Heart left ventricle (tissue), 16 donors: ENCODE measurements at regions not wholly inside any gene's neighbourhood (a gene's known extent, or its start where the extent isn't known, plus 50 kb on each side); places are given as distances from the start of the nearest gene placed in this dataset.

ENCODE experiments used
- ATAC-seq, 4 donors: fragments of 200-7000 bp; cut with Tn5 transposase; one replicate each; pipeline ENCODE4 v1.9.1; 2020 to 2022; ENCODE audit warnings: moderate library complexity in 4 of 4, mild to moderate bottlenecking in 3 of 4, moderate number of reproducible peaks in 1 of 4
- DNase-seq, 5 donors: peaks; one replicate each; pipeline ENCODE4 v3.0.0-alpha.2; 2020
- H3K27ac ChIP-seq, 12 donors: fragments of 200-600 bp; sonication (generic) in 4 of 12; one replicate each; pipeline versions ENCODE4 v1.5.0 to v1.8.0; 2016 to 2022; ENCODE audit warnings: mild to moderate bottlenecking in 2 of 12
- H3K27me3 ChIP-seq, 9 donors: fragments of 200-600 bp; sonication (generic) in 2 of 9; one replicate each; pipeline versions ENCODE4 v1.5.1 to v1.8.0; 2016 to 2022; ENCODE audit warnings: mild to moderate bottlenecking in 3 of 9
- H3K36me3 ChIP-seq, 9 donors: fragments of 200-600 bp; sonication (generic) in 2 of 9; one replicate each; pipeline versions ENCODE4 v1.5.0 to v1.8.0; 2018 to 2022; ENCODE audit warnings: mild to moderate bottlenecking in 2 of 9
- H3K4me1 ChIP-seq, 12 donors: fragments of 200-600 bp; sonication (generic) in 4 of 12; one replicate each; pipeline versions ENCODE4 v1.5.0 to v1.8.0; 2016 to 2022; ENCODE audit warnings: mild to moderate bottlenecking in 3 of 12
- H3K4me3 ChIP-seq, 12 donors: fragments of 200-600 bp; sonication (generic) in 4 of 12; one replicate each; pipeline versions ENCODE4 v1.5.0 to v1.8.0; 2017 to 2022; ENCODE audit warnings: mild to moderate bottlenecking in 9 of 12, moderate library complexity in 4 of 12
- H3K9me3 ChIP-seq, 12 donors: fragments of 200-600 bp; sonication (generic) in 4 of 12; one replicate each; pipeline versions ENCODE4 v1.5.0 to v1.8.0; 2016 to 2022; ENCODE audit warnings: mild to moderate bottlenecking in 1 of 12
- POLR2A ChIP-seq, 2 donors: fragments of 450-650 bp; IDR thresholded peaks; one replicate each; pipeline ENCODE4 v1.6.1; 2017; ENCODE audit warnings: antibody characterized with exemption in 2 of 2, mild to moderate bottlenecking in 2 of 2, moderate library complexity in 2 of 2
- WGBS, 4 donors: extraction: QIAGEN DNeasy Blood & Tissue Kit in 2 of 4; methylation state at CpG; one replicate each; pipeline versions ENCODE4 v1.1.5 to v1.1.7; 2013 to 2018; 5-methylcytosine and 5-hydroxymethylcytosine counted together
- intact Hi-C, 10 donors: fragments of 100-400 bp; cut with DNase I; formaldehyde crosslinking; loops; one replicate each; pipeline versions ENCODE4 v1.11.1 to v1.14.2; 2022
- TF ChIP-seq, protein P1 (sequence below), 12 donors: fragments of 200-600 bp; sonication (generic) in 4 of 12; IDR thresholded peaks; one replicate each; pipeline versions ENCODE4 v1.5.0 to v1.8.0; 2018 to 2022; ENCODE audit warnings: antibody characterized with exemption in 12 of 12, mild to moderate bottlenecking in 5 of 12
- donor health status: ischemic (EF 13 %, LVEDD 7.1; RV severe dilation, severe dysfunction).
- donor health status: healthy with polysubstance abuse.
- donor health status: DM: no; HTN: yes; CAD: no.
- donor health status: DM: no; HTN: no; CAD: no.
- donor health status: ischemic (EF 25% LVEDD 6.9; RV normal size, moderate dysfunction).
- donor health status: ischemic (EF 25% LVEDD 5.7; RV mildly dilated, moderate dysfunction).
- donor health status: healthy.
- donor health status: DM: yes; HTN: yes; CAD: no.
- donor health status: ischemic (EF 35%, LVEDD 5.7; RV mildly dilated, moderate dysfunction).
- donor health status: nonischemic (EF 11% LVEDD 7.7; RV severe dilation, severe dysfunction).
- donor health status: DM: yes; HTN: yes; CAD: no.
- donor health status: PGD.
- donor health status: ischemic (EF 29% LVEDD 5.4; RV normal size, mild dysfunction).
- donor health status: nonischemic (EF 23%, LVEDD 6.1; RV moderate dilation, normal function).

DNA sequence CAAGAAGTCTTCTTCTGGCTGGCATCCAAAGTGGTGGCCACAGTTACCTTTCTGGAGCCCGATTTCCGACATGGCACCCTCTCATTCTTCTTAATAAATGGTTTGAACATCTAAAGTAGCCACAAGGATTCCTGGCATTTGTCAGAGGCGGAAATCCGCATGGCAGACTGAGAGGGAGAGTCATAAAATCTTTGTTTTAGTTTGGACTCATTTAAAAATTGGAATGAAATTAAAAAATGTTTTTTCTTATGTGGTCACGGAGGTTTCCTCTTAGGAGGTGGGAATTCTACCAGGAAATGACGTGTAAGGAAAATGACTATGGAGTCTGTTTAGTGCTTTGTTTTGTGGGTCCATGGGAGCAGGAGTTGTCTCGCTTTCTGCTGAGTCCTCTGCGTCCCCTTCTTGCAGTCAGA, 133.0 kb upstream of the PTCH1 start:
- TF ChIP-seq, protein P1, sequence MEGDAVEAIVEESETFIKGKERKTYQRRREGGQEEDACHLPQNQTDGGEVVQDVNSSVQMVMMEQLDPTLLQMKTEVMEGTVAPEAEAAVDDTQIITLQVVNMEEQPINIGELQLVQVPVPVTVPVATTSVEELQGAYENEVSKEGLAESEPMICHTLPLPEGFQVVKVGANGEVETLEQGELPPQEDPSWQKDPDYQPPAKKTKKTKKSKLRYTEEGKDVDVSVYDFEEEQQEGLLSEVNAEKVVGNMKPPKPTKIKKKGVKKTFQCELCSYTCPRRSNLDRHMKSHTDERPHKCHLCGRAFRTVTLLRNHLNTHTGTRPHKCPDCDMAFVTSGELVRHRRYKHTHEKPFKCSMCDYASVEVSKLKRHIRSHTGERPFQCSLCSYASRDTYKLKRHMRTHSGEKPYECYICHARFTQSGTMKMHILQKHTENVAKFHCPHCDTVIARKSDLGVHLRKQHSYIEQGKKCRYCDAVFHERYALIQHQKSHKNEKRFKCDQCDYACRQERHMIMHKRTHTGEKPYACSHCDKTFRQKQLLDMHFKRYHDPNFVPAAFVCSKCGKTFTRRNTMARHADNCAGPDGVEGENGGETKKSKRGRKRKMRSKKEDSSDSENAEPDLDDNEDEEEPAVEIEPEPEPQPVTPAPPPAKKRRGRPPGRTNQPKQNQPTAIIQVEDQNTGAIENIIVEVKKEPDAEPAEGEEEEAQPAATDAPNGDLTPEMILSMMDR (IDR thresholded peaks at IDR 0.05), result no peak
- no peak for TF ChIP-seq POLR2A (IDR thresholded peaks at IDR 0.05)
- ATAC-seq (no peak), DNase-seq (no peak)
- WGBS, 4 donors, result 84 to 88% (median 86%) methylated on average over 8 of the region's 8 CpGs
- Histone ChIP-seq H3K27ac (no peak overlapping the region), H3K4me1 (peaks cover 0 to 5% (median 0%) of the 10 kb centered on the region in 12 donors), H3K4me3 (no peak overlapping the region), H3K9me3 (peaks cover 0 to 7% (median 0%) of the 10 kb centered on the region in 12 donors), H3K27me3 (no peaks in the 10 kb centered on the region), H3K36me3 (no peaks in the 10 kb centered on the region)
- intact Hi-C loops, result no loop called here

DNA sequence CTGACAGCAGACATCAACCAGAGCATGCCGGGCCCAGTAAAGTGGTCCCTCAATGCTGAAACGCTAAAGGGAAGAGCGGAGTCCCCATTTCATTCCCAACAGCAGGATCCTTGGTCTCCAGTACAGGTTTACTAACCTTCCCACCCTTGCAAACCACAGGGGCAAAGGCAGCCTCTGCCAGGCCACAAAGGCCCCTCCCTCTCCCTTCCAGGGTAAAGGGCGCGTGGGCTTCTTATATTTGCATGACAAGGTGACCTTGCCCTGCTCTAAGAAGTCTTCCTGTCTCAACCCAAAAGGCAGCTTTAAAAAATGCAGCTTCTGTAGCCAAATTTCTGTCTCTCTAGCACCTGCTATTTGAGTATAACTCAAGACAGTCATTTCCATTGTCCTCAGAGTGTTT, 131.5 kb upstream of the PTCH1 start:
- intact Hi-C loops, result no loop called here
- ATAC-seq, result no peak
- H3K36me3 ChIP-seq, result no peaks in the 10 kb centered on the region

GRCh38 chr9:95645992-95646391, 129.2 kb upstream of the PTCH1 start:
- ATAC-seq (no peak), DNase-seq (no peak)
- peaks cover 0 to 14% (median 0%) of the 10 kb centered on the region in 12 donors for H3K4me1 ChIP-seq
- no peaks in the 10 kb centered on the region for H3K27me3 ChIP-seq
- no peak overlapping the region for H3K4me3 ChIP-seq
- TF ChIP-seq, protein P1 (IDR thresholded peaks at IDR 0.05), result no peak
- no peak for TF ChIP-seq POLR2A (IDR thresholded peaks at IDR 0.05)
- intact Hi-C loops, result no loop called here
- H3K27ac ChIP-seq, result no peak overlapping the region
- no peaks in the 10 kb centered on the region for H3K36me3 ChIP-seq
- H3K9me3 ChIP-seq, result peaks cover 0 to 21% (median 2%) of the 10 kb centered on the region in 12 donors

More for the DNA sequence above, 131.5 kb upstream of the PTCH1 start:
- H3K4me1 ChIP-seq, result peaks cover 0 to 14% (median 0%) of the 10 kb centered on the region in 12 donors
- H3K9me3 ChIP-seq, result peaks cover 0 to 7% (median 0%) of the 10 kb centered on the region in 12 donors
- 85 to 98% (median 90%) methylated on average over 5 of the region's 5 CpGs for WGBS, 4 donors
- no peaks in the 10 kb centered on the region for H3K27me3 ChIP-seq
- no peak overlapping the region for H3K27ac ChIP-seq
- H3K4me3 ChIP-seq, result no peak overlapping the region
- DNase-seq, result no peak
- TF ChIP-seq POLR2A (IDR thresholded peaks at IDR 0.05), result no peak
- TF ChIP-seq, protein P1 (IDR thresholded peaks at IDR 0.05), result no peak

DNA sequence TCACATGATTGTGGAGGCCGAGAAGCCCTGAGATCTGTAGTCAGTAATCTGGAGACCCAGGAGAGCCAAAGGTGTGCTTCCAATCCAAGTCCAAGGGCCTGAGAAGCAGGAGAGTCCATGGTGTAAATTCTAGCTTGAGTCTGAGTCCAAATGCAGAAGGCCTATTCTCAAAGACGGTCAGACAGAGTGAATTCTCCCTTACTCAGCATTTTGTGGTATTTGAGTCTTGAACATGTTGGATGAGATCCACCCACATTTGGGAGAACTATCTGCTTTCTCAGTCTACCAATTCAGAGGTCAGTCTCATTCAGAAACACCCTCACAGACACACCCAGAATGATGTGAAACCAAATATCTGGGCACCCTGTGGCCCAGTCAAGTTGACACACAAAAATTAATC, 128.8 kb upstream of the PTCH1 start:
- Histone ChIP-seq H3K27ac (no peak overlapping the region), H3K4me1 (peaks cover 0 to 17% (median under 1%) of the 10 kb centered on the region in 12 donors), H3K4me3 (no peak overlapping the region), H3K9me3 (peaks cover 0 to 23% (median 2%) of the 10 kb centered on the region in 12 donors), H3K36me3 (no peaks in the 10 kb centered on the region), H3K27me3 (no peaks in the 10 kb centered on the region)
- intact Hi-C loops, result no loop called here
- ATAC-seq, result no peak
- TF ChIP-seq, protein P1 (IDR thresholded peaks at IDR 0.05), result no peak
- no peak for DNase-seq
- WGBS, 4 donors, result 88 to 95% (median 93%) methylated on average over 2 of the region's 2 CpGs
